ENCODE measurements at regions not wholly inside any gene's neighbourhood (a gene's known extent, or its start where the extent isn't known, plus 50 kb on each side); places are given as distances from the start of the nearest gene placed in this dataset.

DNA sequence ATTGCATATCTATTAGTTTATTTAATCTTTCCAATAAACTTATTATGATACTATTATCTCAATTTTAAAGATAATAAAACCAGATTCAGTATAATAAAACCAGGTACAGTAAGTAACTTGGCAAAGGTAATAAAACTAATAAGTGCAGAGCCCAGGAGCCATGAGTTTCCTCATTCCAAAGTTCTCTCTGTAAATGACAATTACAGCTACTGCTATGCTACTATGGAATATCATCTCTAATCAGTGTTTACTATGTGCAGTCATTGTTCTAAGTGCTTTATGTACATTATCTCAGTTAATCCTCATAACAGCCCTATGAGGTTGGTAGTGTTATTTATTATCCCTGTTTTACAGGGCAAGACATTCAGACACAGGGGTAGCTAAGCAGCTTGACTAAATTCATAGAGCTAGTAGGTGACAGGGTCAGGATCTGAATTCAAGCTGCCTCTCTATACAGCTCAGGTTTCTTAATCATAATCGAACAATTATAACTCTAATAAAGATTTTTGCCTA, 285.0 kb upstream of the PITX2 start:
- CTCF ChIA-PET (ENCODE audit: low intra/inter-chr PET ratio) = no interaction called here

More for the DNA sequence above, 285.0 kb upstream of the PITX2 start:
- ATAC-seq (no peak), DNase-seq (ENCODE audit: extremely low read depth in 1 of 4, low spot score in 3 of 4) (no peak), FAIRE-seq (no peak)
- Histone ChIP-seq H3K9me3 (replicated peaks; ENCODE audit: control insufficient read depth, insufficient read depth, low read depth, low read length) (no peaks in the 10 kb centered on the region), H3K27me3 (ENCODE audit: control insufficient read depth in 2 of 2, insufficient read depth in 2 of 2, low read length in 2 of 2) (no peaks in the 10 kb centered on the region), H3K27ac (ENCODE audit: extremely low read depth, low read depth, low read length) (no peak overlapping the region), H2AFZ (ENCODE audit: low read depth, low read length) (no peak overlapping the region), H3K79me2 (ENCODE audit: control insufficient read depth, insufficient read depth, low read length) (no peaks in the 10 kb centered on the region), H3K4me1 (replicated peaks in 1 of 2; ENCODE audit: control insufficient read depth in 2 of 2, insufficient read depth in 2 of 2, low read length in 2 of 2) (no peaks in the 10 kb centered on the region), H4K20me1 (replicated peaks; ENCODE audit: control insufficient read depth, insufficient read depth, low read length) (no peaks in the 10 kb centered on the region), H3K9ac (ENCODE audit: insufficient read depth in 1 of 2, low read depth in 2 of 2, low read length in 2 of 2) (no peak overlapping the region), H3K36me3 (ENCODE audit: control insufficient read depth, insufficient read depth, low read length) (no peaks in the 10 kb centered on the region), H3K4me2 (ENCODE audit: insufficient read depth, low read length) (no peak overlapping the region), H3K4me3 (no peak overlapping the region), H3K9me1 (ENCODE audit: control insufficient read depth, insufficient read depth, low read length) (no peaks in the 10 kb centered on the region)
- POLR2A ChIA-PET = interaction anchor here (0.7 kb wide), 1 partner anchor 15 kb away, joined by 5 read pairs; no protein-coding TSS in a partner anchor
- intact Hi-C loops (cut with micrococcal nuclease) = no loop called here
- in situ Hi-C loops (cut with MboI) = no loop called here
- no TSS peak for BruUV-seq (replicated peaks)
- no peak for TF ChIP-seq ZNF134 (CRISPR knock-in tag; conservative IDR thresholded peaks at IDR 0.05)
- no peak for TF ChIP-seq ZNF76 (CRISPR knock-in tag; IDR thresholded peaks at IDR 0.05; ENCODE audit: borderline replicate concordance)
- no peak for TF ChIP-seq HNRNPK (IDR thresholded peaks at IDR 0.05; ENCODE audit: low read depth, low read length, poor library complexity, severe bottlenecking)
- TF ChIP-seq BRD9 (IDR thresholded peaks at IDR 0.05; ENCODE audit: low read depth, partially characterized antibody) = no peak
- TF ChIP-seq, protein P1, sequence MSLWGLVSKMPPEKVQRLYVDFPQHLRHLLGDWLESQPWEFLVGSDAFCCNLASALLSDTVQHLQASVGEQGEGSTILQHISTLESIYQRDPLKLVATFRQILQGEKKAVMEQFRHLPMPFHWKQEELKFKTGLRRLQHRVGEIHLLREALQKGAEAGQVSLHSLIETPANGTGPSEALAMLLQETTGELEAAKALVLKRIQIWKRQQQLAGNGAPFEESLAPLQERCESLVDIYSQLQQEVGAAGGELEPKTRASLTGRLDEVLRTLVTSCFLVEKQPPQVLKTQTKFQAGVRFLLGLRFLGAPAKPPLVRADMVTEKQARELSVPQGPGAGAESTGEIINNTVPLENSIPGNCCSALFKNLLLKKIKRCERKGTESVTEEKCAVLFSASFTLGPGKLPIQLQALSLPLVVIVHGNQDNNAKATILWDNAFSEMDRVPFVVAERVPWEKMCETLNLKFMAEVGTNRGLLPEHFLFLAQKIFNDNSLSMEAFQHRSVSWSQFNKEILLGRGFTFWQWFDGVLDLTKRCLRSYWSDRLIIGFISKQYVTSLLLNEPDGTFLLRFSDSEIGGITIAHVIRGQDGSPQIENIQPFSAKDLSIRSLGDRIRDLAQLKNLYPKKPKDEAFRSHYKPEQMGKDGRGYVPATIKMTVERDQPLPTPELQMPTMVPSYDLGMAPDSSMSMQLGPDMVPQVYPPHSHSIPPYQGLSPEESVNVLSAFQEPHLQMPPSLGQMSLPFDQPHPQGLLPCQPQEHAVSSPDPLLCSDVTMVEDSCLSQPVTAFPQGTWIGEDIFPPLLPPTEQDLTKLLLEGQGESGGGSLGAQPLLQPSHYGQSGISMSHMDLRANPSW (CRISPR knock-in tag; IDR thresholded peaks at IDR 0.05) = no peak
- no peak for TF ChIP-seq BMI1 (IDR thresholded peaks at IDR 0.05; ENCODE audit: low read length)
- TF ChIP-seq NFATC3 (IDR thresholded peaks at IDR 0.05) = no peak
- no peak for TF ChIP-seq KDM1A (IDR thresholded peaks at IDR 0.05)
- no peak for TF ChIP-seq KLF13 (tag; IDR thresholded peaks at IDR 0.05; ENCODE audit: borderline replicate concordance, low read depth)
- WGBS (ENCODE audit: insufficient coverage, low coverage, missing lambda C conversion rate) = 0% methylated on average over 1 of the region's 1 CpG
